Right lobe of liver (tissue), 4 donors: ENCODE measurements at regions not wholly inside any gene's neighbourhood (a gene's known extent, or its start where the extent isn't known, plus 50 kb on each side); places are given as distances from the start of the nearest gene placed in this dataset.

Experiments
- CTCF ChIP-seq, 4 donors: fragments of 200-600 bp in 3 of 4; fragments of 450-650 bp in 1 of 4; IDR thresholded peaks; one replicate each; pipeline versions ENCODE4 v1.5.1 to v1.8.0; 2016 to 2022; ENCODE audit warnings: antibody characterized with exemption in 4 of 4, mild to moderate bottlenecking in 2 of 4
- POLR2A ChIP-seq: fragments of 450-650 bp; IDR thresholded peaks from one replicate; pipeline ENCODE4 v1.6.1; 2017; ENCODE audit warnings: antibody characterized with exemption, mild to moderate bottlenecking
- donor health status: DM: no; HTN: no; CAD: no.
- donor health status: DM: no; HTN: no; CAD: no.
- donor health status: DM: no; HTN: yes; CAD: no.

- no peak for TF ChIP-seq CTCF (IDR thresholded peaks at IDR 0.05)
- TF ChIP-seq POLR2A, result no peak
Observed at GRCh38 chr7:125299003-125299765, 369.6 kb upstream of the POT1 start.
